RWPE1 (cell line): ENCODE measurements at regions not wholly inside any gene's neighbourhood (a gene's known extent, or its start where the extent isn't known, plus 50 kb on each side); places are given as distances from the start of the nearest gene placed in this dataset.

Experiments
- CTCF ChIA-PET: fragments of 350-600 bp; sonication (Branson Sonifier 250); formaldehyde crosslinking; extraction: SDS; loops from one replicate; lab custom pipeline; 2021; lab: Yijun Ruan, JAX
- POLR2A ChIA-PET: fragments of 400-600 bp; formaldehyde crosslinking; extraction: SDS; loops from one replicate; lab custom pipeline; 2020; ENCODE audit warnings: antibody characterized with exemption; ENCODE audit not compliant: low non-redundant PET; lab: Yijun Ruan, JAX
- DNase-seq: peaks from one replicate; pipeline ENCODE4 v3.0.0; 2012; ENCODE audit warnings: low spot score
- H3K27ac ChIP-seq: fragments of 450-650 bp; 2 replicates; pipeline ENCODE4 v1.5.1; 2017
- CTCF ChIP-seq: fragments of 450-650 bp; conservative IDR thresholded peaks from 2 replicates; pipeline ENCODE4 v1.5.1; 2017; ENCODE audit warnings: low read depth, mild to moderate bottlenecking

- DNase-seq: no peak
- TF ChIP-seq CTCF: peak; percentile 47
- H3K27ac ChIP-seq: no peak overlapping the region
- ChIA-PET POLR2A (no interaction called here), CTCF (interaction anchor here (0.5 to 0.7 kb wide), 5 partner anchors 758 to 1729 kb away, joined by 3 to 4 read pairs (median 3); no protein-coding TSS in a partner anchor)
These were observed 137.4 kb upstream of the AGA start for GRCh38 chr4:177579649-177580048.

DNA sequence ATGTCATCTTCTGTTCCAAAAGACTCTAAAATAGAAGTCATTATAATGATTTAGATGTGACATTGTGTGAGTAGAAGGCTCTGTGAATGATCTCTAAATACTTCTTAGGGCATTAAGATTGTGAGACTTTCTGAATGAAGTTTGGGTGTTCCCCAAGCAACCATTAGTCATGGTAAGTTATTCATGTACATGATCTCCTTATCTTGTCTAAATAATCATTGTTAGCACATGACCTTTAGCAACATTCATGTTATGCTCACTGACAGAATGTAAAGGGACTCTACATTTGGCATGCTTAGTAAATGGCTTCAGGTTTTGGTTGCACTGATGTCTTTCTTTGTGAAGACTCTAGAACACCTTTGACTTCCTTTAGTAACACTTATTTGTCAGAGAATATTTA, 140.8 kb upstream of the AGA start:
- ChIA-PET POLR2A (no interaction called here), CTCF (no interaction called here)
- no peak overlapping the region for H3K27ac ChIP-seq
- DNase-seq: peak; percentile 7
- TF ChIP-seq CTCF: no peak

- ChIA-PET POLR2A (no interaction called here), CTCF (no interaction called here)
- no peak overlapping the region for H3K27ac ChIP-seq
- no peak for DNase-seq
- no peak for TF ChIP-seq CTCF
These were observed 145.8 kb upstream of the AGA start for GRCh38 chr4:177587989-177588388.

GRCh38 chr4:177595386-177595785, 153.1 kb upstream of the AGA start:
- ChIA-PET CTCF (no interaction called here), POLR2A (no interaction called here)
- DNase-seq: no peak
- H3K27ac ChIP-seq: no peak overlapping the region
- TF ChIP-seq CTCF: no peak

DNA sequence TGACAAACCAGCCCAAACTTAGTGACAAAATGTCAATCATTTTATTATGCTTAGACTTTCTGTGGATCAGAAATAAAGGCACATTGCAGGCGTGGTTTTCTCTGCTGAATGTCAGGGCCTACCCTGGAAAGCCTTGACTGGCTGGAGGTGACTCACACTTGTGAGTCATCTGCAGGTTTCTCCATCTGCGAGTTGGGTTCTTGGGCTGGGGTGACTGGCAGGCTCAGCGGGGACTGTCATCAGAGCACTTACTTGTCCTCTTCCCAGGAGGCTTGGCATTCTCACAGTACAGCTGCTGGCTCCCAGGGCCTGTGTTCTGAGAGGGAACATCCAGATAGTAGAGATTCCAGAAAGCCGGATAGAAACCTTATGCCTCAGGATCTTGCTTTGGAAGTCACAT, 153.8 kb upstream of the AGA start:
- no peak for TF ChIP-seq CTCF
- POLR2A ChIA-PET: no interaction called here
- peak; percentile 85 for DNase-seq
- CTCF ChIA-PET: no interaction called here
- peak overlapping the region; percentile 42; the same call in 1 of the 2 replicates for H3K27ac ChIP-seq

GRCh38 chr4:177596991-177597390, 154.8 kb upstream of the AGA start:
- CTCF ChIA-PET: interaction anchor here (0.5 to 0.9 kb wide), 2 partner anchors 11 to 1093 kb away, joined by 3 read pairs; no protein-coding TSS in a partner anchor
- POLR2A ChIA-PET: no interaction called here
- DNase-seq: no peak
- H3K27ac ChIP-seq: no peak overlapping the region
- no peak for TF ChIP-seq CTCF

DNA sequence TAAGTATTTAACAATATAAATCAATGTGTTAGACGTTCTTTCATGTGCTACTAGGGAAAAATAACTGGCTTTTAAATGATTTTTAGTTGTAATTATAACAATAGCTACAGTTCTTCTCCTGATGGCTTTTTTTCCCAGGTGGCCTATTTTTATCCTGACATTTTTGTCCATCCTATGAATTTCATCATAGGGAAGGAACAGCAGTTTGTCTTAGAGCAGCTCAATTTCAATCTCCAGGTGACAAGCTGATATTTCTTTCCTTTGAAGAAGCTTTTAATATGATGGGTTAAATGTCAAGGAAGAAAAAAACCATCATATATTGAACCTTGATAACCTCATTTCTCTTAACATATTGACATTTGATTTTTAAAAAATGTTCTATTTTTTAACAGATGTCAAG, 163.0 kb upstream of the AGA start:
- CTCF ChIA-PET: no interaction called here
- TF ChIP-seq CTCF: no peak
- DNase-seq: no peak
- POLR2A ChIA-PET: no interaction called here
- H3K27ac ChIP-seq: no peak overlapping the region
